C4-2B (cell line): ENCODE measurements at regions not wholly inside any gene's neighbourhood (a gene's known extent, or its start where the extent isn't known, plus 50 kb on each side); places are given as distances from the start of the nearest gene placed in this dataset.

Experiments used
- H3K27ac ChIP-seq: fragments of 450-650 bp; 2 replicates; pipeline ENCODE4 v1.5.1; 2017
- ZFX ChIP-seq: fragments of 450-650 bp; IDR thresholded peaks from 2 replicates; pipeline ENCODE4 v1.6.1; 2017
- TF ChIP-seq, protein P1 (sequence below): fragments of 450-650 bp; conservative IDR thresholded peaks from 2 replicates; pipeline ENCODE4 v1.5.1; 2017; ENCODE audit warnings: mild to moderate bottlenecking

DNA sequence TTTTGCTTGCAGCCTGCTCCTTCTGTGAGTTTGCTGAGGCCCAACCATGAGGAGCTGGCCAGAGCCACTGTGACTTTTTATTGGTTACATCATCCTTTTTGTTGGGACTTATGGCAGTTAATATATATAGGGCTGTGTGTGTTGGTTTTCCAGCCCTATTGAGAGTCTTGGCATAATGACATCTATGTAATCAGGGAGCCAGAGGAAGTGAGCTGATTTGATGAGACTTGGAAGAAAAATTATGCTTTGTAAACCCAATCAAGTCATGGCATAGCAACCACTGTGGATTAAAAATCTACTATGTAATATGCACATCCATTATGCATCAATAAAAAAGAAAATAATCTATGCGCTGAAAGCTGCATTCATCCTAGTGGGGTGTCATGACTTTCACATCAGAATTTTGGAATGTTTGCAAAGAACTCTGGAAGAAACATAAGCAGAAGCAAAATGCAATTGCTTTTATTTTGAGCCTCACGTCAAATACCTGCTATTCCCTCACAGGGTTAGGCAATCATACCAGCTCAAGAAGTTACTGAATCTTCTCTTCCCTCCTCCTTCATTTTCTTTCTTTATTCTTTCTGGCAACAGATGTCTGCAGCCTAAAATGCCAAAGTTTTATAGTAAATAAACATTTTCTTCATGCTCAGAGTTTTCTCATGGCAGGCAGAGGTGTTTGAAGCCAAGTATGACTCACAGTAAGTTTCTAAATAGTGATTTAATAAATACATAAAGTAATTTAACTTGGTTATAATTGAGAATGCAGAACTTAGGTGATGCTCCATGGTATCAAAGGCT, 308.5 kb downstream of the KCNS3 start:
- TF ChIP-seq ZFX: no peak
- TF ChIP-seq, protein P1, sequence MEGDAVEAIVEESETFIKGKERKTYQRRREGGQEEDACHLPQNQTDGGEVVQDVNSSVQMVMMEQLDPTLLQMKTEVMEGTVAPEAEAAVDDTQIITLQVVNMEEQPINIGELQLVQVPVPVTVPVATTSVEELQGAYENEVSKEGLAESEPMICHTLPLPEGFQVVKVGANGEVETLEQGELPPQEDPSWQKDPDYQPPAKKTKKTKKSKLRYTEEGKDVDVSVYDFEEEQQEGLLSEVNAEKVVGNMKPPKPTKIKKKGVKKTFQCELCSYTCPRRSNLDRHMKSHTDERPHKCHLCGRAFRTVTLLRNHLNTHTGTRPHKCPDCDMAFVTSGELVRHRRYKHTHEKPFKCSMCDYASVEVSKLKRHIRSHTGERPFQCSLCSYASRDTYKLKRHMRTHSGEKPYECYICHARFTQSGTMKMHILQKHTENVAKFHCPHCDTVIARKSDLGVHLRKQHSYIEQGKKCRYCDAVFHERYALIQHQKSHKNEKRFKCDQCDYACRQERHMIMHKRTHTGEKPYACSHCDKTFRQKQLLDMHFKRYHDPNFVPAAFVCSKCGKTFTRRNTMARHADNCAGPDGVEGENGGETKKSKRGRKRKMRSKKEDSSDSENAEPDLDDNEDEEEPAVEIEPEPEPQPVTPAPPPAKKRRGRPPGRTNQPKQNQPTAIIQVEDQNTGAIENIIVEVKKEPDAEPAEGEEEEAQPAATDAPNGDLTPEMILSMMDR: no peak
- H3K27ac ChIP-seq: no peak overlapping the region

DNA sequence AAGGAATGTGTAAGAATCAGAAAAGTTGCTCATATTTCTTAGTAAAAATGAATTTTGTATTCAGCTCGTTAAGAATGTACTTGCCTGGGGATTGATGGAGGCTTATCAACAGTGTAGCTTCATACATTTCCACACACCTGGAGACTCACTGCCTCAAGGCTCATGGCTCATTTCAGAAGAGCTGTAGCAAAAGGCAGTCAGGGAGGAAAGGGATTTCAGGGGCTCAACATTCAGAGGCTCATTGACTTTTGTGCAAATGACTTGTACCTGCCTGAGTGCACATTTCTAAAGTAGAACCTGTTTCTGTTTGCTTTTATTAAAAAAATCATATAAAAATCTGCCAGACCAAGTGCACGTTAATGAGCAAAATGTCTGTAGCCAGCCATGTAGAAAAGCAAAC, 304.4 kb downstream of the KCNS3 start:
- no peak for TF ChIP-seq ZFX
- TF ChIP-seq, protein P1: no peak

DNA sequence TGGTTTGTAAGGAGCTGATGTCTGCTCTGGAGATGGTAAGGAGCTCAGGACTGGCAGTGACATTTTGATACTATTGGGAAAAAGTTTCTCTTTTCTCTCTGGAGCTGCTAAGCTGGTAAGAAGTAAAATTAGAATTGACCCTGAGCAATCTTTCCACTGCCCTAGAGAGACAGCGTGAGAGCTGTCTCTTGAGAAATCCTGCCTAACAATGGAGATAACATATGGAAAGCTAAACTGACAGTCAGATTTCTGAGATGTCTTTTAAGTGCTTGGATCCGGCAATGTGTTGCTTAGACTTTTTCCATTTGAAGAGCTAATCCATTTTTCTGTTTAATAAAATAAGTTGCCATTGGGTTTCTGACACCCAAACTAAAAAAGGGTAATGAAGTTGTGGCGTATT, 302.4 kb downstream of the KCNS3 start:
- TF ChIP-seq ZFX: no peak
- TF ChIP-seq, protein P1: no peak
- no peak overlapping the region for H3K27ac ChIP-seq

More for the DNA sequence above, 304.4 kb downstream of the KCNS3 start:
- no peak overlapping the region for H3K27ac ChIP-seq

DNA sequence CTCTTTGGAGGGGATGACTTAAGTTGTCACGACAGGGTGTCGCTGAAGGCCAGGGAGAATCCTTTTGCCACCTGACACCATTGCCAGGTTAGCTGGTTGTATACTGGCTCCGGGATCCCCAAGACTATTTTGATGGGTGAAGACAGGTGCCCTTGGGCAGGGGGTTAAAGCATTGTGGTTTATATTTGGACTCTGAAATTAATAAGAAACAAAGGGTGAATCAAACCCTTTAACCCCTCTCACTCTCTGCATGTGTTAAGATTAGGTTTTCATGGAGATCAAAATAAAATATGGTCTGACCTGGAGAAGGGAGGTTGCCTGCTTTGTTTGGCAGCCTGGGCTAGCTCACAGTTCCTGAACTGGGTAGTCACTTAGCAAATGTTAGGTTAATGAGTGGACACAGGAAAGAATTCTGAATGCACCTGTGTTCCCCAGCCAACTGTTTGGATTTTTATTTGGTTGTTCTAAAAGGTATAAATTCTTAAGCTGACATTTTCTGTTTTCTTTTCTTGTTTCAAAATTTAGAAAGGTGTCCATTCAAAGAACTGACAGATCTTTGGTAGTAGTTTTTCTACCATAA, 301.7 kb downstream of the KCNS3 start:
- H3K27ac ChIP-seq: no peak overlapping the region
- TF ChIP-seq ZFX: no peak
- TF ChIP-seq, protein P1: no peak

DNA sequence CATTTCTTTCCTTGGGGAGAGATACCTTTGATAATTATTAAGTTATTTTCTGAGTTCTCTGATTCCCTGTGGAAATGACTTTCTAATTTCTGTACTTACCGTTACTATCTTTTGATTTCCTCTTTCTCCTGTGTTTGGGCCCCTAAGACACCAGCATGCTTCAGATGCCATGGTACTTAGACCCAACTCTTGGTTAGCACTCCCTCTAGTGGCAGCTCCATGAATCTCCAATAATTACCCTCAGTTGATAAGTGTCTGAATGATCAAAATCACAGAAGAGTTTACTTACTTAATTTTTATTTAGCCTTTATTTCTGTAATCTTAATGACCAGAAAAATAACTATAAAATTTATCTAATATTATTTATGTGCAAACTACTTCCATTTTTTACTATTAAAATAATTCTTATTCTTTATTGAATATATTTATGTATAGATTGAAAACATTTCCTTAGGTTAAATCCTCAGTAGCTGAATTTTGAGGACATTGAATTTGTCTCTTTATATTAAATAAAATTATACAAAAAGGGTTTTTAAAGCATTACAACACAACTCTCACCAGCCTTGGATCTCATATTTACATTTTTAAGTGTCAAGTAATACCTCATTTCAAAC, 300.4 kb downstream of the KCNS3 start:
- H3K27ac ChIP-seq: no peak overlapping the region
- TF ChIP-seq, protein P1: peak; percentile 89
- no peak for TF ChIP-seq ZFX

DNA sequence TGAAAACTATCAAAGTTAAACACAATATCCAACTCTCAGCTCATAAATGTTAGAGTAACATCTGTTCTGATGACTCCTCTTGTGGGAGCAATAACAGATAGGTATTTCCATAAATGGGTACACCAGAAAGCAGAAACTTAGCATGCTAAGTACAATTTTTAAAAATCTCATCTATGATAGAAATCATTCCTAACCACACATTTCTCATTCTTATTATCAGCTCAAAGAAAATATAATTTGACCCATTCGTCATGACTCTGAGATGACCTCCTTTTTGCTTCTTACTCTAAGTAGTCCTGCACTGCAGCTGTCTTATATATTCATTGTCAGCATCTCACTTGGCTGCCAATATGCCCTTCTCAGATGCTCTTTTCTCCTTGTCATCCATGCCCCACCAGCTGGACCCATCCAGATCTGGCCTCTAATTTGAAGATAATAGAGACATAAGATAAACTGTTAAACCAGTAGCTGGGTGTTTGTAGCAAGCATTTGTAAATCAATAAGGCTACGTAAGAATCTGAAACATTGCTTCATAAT, 298.3 kb downstream of the KCNS3 start:
- TF ChIP-seq, protein P1: no peak
- TF ChIP-seq ZFX: no peak
- no peak overlapping the region for H3K27ac ChIP-seq

DNA sequence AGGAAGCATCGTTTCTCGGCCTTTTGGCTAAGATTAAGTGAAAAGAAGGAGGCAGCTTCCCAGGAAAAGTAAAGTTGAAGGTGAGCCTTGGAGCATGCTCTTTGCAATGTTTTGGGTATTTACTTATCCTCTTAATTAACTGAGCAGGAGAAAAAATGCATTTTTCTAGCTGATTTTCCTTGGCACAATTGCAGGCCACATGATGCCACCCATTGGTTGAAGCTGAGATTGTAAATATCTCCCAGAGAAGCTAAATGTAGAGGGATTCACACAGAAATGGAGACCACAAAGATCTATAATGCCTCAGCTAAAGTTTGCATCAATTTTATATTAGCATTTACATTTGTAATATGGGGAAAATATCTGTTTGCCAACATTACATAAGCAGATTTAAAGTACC, 294.1 kb downstream of the KCNS3 start:
- TF ChIP-seq, protein P1: peak; percentile 11; the same call in 1 of the 2 replicates
- no peak for TF ChIP-seq ZFX
- H3K27ac ChIP-seq: no peak overlapping the region
